ENCODE measurements at regions not wholly inside any gene's neighbourhood (a gene's known extent, or its start where the extent isn't known, plus 50 kb on each side); places are given as distances from the start of the nearest gene placed in this dataset.

DNA sequence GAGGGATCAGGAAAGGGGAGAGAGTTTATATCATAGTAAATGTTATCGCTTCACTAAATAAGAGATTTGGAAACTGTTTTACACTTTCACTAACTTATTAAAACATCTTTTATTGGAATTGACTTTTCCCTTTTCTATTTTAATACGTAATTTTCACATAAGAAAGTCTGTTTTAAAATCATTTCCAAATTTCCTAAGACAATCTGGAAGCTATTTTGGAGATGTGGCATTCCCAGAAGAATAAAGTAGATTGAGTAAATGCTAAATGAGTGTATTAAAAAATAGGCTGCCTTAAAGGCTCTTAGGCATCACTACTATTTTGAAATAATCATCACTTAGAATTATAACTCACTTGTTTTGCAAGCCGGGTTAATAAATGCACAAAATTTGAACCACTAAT lies 763.5 kb downstream of the EDEM1 start:
- Histone ChIP-seq H3K27me3 (replicated peaks) (no peaks in the 10 kb centered on the region), H3K36me3 (replicated peaks) (no peaks in the 10 kb centered on the region), H3K4me3 (ENCODE audit: low read depth, low read length) (no peak overlapping the region), H3K27ac (no peak overlapping the region)
- DNase-seq: no peak
- in situ Hi-C loops (cut with HindIII; ENCODE audit: low pct_ligation_motif_present, low sequenced_read_pairs): no loop called here
- TF ChIP-seq, protein P1, sequence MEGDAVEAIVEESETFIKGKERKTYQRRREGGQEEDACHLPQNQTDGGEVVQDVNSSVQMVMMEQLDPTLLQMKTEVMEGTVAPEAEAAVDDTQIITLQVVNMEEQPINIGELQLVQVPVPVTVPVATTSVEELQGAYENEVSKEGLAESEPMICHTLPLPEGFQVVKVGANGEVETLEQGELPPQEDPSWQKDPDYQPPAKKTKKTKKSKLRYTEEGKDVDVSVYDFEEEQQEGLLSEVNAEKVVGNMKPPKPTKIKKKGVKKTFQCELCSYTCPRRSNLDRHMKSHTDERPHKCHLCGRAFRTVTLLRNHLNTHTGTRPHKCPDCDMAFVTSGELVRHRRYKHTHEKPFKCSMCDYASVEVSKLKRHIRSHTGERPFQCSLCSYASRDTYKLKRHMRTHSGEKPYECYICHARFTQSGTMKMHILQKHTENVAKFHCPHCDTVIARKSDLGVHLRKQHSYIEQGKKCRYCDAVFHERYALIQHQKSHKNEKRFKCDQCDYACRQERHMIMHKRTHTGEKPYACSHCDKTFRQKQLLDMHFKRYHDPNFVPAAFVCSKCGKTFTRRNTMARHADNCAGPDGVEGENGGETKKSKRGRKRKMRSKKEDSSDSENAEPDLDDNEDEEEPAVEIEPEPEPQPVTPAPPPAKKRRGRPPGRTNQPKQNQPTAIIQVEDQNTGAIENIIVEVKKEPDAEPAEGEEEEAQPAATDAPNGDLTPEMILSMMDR (IDR thresholded peaks at IDR 0.05; ENCODE audit: low read depth, low read length, missing control alignments): no peak

GRCh38 chr3:5972586-5972985 lies 785.1 kb downstream of the EDEM1 start:
- H3K27ac ChIP-seq: no peak overlapping the region
- no peaks in the 10 kb centered on the region for H3K36me3 ChIP-seq (replicated peaks)
- H3K4me3 ChIP-seq (ENCODE audit: low read depth, low read length): no peak overlapping the region
- in situ Hi-C loops (cut with HindIII; ENCODE audit: low pct_ligation_motif_present, low sequenced_read_pairs): no loop called here
- DNase-seq: no peak
- H3K27me3 ChIP-seq (replicated peaks): no peaks in the 10 kb centered on the region
- TF ChIP-seq, protein P1 (IDR thresholded peaks at IDR 0.05; ENCODE audit: low read depth, low read length, missing control alignments): no peak

DNA sequence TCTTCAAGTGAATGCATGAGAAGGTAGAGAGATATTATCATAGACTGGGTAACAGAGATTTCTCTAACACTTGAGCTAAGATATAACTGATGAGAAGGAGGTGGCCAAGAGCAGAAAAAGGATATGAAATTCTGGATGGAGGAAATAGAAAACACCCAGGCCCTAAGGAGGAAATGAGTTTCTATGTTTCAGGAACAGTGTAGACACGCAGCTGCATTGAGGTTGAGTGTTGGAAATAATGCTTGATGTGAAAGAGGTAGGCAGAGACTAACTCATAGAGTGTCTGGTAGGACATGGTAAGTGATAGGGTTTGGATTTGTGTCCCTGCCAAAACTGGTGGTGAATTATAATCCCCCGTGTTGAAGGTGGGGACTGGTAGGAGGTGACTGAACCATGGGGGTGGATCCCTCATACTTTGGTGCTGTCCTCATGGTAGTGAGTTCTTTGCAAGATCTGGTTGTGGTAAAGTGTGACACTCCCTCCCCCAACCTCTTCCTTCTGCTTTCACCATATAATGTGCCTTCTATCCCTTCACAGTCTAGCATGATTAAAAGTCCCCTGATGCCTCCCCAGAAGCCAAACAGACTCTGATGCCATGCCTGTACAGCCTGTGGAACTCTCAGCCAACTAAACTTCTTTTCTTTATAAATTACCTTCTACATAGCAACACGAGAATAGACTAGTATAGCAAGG lies 787.3 kb downstream of the EDEM1 start:
- Histone ChIP-seq H3K27me3 (replicated peaks) (no peaks in the 10 kb centered on the region), H3K4me3 (ENCODE audit: low read depth, low read length) (no peak overlapping the region), H3K27ac (no peak overlapping the region), H3K36me3 (replicated peaks) (no peaks in the 10 kb centered on the region)
- no peak for DNase-seq
- TF ChIP-seq, protein P1 (IDR thresholded peaks at IDR 0.05; ENCODE audit: low read depth, low read length, missing control alignments): no peak
- in situ Hi-C loops (cut with HindIII; ENCODE audit: low pct_ligation_motif_present, low sequenced_read_pairs): no loop called here

- no peak for DNase-seq
- H3K27ac ChIP-seq: no peak overlapping the region
- in situ Hi-C loops (cut with HindIII; ENCODE audit: low pct_ligation_motif_present, low sequenced_read_pairs): no loop called here
- H3K36me3 ChIP-seq (replicated peaks): no peaks in the 10 kb centered on the region
- no peaks in the 10 kb centered on the region for H3K27me3 ChIP-seq (replicated peaks)
- H3K4me3 ChIP-seq (ENCODE audit: low read depth, low read length): no peak overlapping the region
- TF ChIP-seq, protein P1 (IDR thresholded peaks at IDR 0.05; ENCODE audit: low read depth, low read length, missing control alignments): no peak
These were observed 789.8 kb downstream of the EDEM1 start for GRCh38 chr3:5977331-5977730.

DNA sequence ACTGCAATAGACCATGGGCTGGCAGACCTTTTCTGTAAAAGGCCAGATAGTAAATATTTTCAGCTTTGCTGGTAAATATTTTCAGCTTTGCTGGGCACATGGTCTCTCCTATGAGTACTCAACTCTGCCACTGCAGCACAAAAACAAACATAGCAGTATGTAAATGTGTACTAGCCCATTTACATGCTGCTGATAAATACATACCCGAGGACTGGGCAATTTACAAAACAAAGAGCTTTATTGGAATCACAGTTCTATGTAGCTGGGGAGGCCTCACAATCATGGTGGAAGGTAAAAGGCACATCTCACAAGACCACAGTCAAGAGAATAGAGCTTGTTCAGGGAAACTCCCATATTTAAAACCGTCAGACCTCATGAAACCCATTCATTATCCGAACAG lies 793.0 kb downstream of the EDEM1 start:
- DNase-seq: no peak
- no peaks in the 10 kb centered on the region for H3K36me3 ChIP-seq (replicated peaks)
- H3K4me3 ChIP-seq (ENCODE audit: low read depth, low read length): no peak overlapping the region
- H3K27ac ChIP-seq: no peak overlapping the region
- H3K27me3 ChIP-seq (replicated peaks): no peaks in the 10 kb centered on the region
- in situ Hi-C loops (cut with HindIII; ENCODE audit: low pct_ligation_motif_present, low sequenced_read_pairs): no loop called here
- TF ChIP-seq, protein P1 (IDR thresholded peaks at IDR 0.05; ENCODE audit: low read depth, low read length, missing control alignments): no peak

- H3K27ac ChIP-seq: no peak overlapping the region
- no peak for DNase-seq
- TF ChIP-seq, protein P1 (IDR thresholded peaks at IDR 0.05; ENCODE audit: low read depth, low read length, missing control alignments): no peak
- H3K27me3 ChIP-seq (replicated peaks): no peaks in the 10 kb centered on the region
- H3K4me3 ChIP-seq (ENCODE audit: low read depth, low read length): no peak overlapping the region
- no peaks in the 10 kb centered on the region for H3K36me3 ChIP-seq (replicated peaks)
- in situ Hi-C loops (cut with HindIII; ENCODE audit: low pct_ligation_motif_present, low sequenced_read_pairs): no loop called here
These were observed 807.1 kb downstream of the EDEM1 start for GRCh38 chr3:5994651-5995050.
